ENCODE measurements at regions not wholly inside any gene's neighbourhood (a gene's known extent, or its start where the extent isn't known, plus 50 kb on each side); places are given as distances from the start of the nearest gene placed in this dataset.

DNA sequence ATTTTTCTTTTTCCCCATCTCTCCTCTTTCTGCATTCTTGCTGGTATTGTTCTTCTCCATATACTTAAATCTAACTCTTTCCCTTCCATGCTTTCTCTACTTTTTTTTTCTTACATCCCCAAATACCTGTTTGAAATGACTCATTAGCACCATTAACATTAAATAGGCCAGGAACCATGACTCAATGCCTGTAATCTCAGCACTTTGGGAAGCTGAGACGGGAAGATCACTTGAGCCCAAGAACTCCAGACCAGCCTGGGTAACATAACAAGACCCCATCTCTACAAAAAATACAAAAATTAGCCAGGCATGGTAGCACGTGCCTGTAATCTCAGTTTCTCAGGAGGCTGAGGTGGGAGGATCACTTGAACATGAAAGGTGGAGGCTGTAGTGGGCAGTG, 1026.8 kb downstream of the GATA3 start:
- TF ChIP-seq TCF4 (CRISPR knock-in tag; IDR thresholded peaks at IDR 0.05; ENCODE audit: borderline replicate concordance) = no peak
- no peak for TF ChIP-seq SNAI2 (CRISPR knock-in tag; IDR thresholded peaks at IDR 0.05)
- TF ChIP-seq, protein P1, sequence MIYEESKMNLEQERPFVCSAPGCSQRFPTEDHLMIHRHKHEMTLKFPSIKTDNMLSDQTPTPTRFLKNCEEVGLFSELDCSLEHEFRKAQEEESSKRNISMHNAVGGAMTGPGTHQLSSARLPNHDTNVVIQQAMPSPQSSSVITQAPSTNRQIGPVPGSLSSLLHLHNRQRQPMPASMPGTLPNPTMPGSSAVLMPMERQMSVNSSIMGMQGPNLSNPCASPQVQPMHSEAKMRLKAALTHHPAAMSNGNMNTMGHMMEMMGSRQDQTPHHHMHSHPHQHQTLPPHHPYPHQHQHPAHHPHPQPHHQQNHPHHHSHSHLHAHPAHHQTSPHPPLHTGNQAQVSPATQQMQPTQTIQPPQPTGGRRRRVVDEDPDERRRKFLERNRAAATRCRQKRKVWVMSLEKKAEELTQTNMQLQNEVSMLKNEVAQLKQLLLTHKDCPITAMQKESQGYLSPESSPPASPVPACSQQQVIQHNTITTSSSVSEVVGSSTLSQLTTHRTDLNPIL (CRISPR knock-in tag; IDR thresholded peaks at IDR 0.05; ENCODE audit: low read depth) = no peak
- TF ChIP-seq RARB (CRISPR knock-in tag; IDR thresholded peaks at IDR 0.05) = no peak
- no peak for TF ChIP-seq OSR1 (CRISPR knock-in tag; IDR thresholded peaks at IDR 0.05)
- no peak for TF ChIP-seq ESRRG (CRISPR knock-in tag; IDR thresholded peaks at IDR 0.05)
- TF ChIP-seq ZC3H10 (CRISPR knock-in tag; IDR thresholded peaks at IDR 0.05) = no peak
- TF ChIP-seq, protein P2, sequence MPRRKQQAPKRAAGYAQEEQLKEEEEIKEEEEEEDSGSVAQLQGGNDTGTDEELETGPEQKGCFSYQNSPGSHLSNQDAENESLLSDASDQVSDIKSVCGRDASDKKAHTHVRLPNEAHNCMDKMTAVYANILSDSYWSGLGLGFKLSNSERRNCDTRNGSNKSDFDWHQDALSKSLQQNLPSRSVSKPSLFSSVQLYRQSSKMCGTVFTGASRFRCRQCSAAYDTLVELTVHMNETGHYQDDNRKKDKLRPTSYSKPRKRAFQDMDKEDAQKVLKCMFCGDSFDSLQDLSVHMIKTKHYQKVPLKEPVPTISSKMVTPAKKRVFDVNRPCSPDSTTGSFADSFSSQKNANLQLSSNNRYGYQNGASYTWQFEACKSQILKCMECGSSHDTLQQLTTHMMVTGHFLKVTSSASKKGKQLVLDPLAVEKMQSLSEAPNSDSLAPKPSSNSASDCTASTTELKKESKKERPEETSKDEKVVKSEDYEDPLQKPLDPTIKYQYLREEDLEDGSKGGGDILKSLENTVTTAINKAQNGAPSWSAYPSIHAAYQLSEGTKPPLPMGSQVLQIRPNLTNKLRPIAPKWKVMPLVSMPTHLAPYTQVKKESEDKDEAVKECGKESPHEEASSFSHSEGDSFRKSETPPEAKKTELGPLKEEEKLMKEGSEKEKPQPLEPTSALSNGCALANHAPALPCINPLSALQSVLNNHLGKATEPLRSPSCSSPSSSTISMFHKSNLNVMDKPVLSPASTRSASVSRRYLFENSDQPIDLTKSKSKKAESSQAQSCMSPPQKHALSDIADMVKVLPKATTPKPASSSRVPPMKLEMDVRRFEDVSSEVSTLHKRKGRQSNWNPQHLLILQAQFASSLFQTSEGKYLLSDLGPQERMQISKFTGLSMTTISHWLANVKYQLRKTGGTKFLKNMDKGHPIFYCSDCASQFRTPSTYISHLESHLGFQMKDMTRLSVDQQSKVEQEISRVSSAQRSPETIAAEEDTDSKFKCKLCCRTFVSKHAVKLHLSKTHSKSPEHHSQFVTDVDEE (CRISPR knock-in tag; IDR thresholded peaks at IDR 0.05) = no peak
- no peak for TF ChIP-seq TOX (CRISPR knock-in tag; IDR thresholded peaks at IDR 0.05; ENCODE audit: borderline replicate concordance)
- no peak for TF ChIP-seq CSDC2 (CRISPR knock-in tag; IDR thresholded peaks at IDR 0.05)
- TF ChIP-seq, protein P3, sequence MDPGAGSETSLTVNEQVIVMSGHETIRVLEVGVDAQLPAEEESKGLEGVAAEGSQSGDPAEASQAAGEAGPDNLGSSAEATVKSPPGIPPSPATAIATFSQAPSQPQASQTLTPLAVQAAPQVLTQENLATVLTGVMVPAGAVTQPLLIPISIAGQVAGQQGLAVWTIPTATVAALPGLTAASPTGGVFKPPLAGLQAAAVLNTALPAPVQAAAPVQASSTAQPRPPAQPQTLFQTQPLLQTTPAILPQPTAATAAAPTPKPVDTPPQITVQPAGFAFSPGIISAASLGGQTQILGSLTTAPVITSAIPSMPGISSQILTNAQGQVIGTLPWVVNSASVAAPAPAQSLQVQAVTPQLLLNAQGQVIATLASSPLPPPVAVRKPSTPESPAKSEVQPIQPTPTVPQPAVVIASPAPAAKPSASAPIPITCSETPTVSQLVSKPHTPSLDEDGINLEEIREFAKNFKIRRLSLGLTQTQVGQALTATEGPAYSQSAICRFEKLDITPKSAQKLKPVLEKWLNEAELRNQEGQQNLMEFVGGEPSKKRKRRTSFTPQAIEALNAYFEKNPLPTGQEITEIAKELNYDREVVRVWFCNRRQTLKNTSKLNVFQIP (CRISPR knock-in tag; IDR thresholded peaks at IDR 0.05; ENCODE audit: borderline replicate concordance, low read depth) = no peak
- TF ChIP-seq ZNF565 (CRISPR knock-in tag; conservative IDR thresholded peaks at IDR 0.05; ENCODE audit: low read depth) = no peak
- no peak for TF ChIP-seq ISL1 (CRISPR knock-in tag; IDR thresholded peaks at IDR 0.05)
- no peak for TF ChIP-seq PPARA (CRISPR knock-in tag; IDR thresholded peaks at IDR 0.05; ENCODE audit: borderline replicate concordance)
- no peak for TF ChIP-seq ZNF8 (CRISPR knock-in tag; IDR thresholded peaks at IDR 0.05)
- TF ChIP-seq, protein P4, sequence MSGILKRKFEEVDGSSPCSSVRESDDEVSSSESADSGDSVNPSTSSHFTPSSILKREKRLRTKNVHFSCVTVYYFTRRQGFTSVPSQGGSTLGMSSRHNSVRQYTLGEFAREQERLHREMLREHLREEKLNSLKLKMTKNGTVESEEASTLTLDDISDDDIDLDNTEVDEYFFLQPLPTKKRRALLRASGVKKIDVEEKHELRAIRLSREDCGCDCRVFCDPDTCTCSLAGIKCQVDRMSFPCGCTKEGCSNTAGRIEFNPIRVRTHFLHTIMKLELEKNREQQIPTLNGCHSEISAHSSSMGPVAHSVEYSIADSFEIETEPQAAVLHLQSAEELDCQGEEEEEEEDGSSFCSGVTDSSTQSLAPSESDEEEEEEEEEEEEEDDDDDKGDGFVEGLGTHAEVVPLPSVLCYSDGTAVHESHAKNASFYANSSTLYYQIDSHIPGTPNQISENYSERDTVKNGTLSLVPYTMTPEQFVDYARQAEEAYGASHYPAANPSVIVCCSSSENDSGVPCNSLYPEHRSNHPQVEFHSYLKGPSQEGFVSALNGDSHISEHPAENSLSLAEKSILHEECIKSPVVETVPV (CRISPR knock-in tag; IDR thresholded peaks at IDR 0.05) = no peak
- no peak for ATAC-seq

DNA sequence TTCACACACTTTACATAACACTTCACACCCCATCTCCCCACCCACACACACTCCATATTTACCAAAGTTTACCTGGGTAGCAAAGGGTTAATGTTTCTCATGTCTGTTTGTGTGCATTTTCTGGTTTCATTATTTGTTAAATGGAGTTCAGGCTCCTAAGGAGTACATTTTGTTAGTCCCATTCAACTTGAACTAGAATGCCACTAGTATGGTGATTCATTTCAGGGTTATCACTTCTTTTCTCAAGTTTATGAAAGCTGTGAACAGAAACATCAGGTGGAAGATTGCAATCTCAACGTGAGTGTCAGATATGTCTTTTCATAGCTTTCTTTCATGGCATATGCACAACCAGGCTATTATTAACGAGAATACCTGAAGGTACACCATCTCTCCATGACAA, 1027.5 kb downstream of the GATA3 start:
- no peak for ATAC-seq
- TF ChIP-seq ZNF8 (CRISPR knock-in tag; IDR thresholded peaks at IDR 0.05) (no peak), TCF4 (CRISPR knock-in tag; IDR thresholded peaks at IDR 0.05; ENCODE audit: borderline replicate concordance) (no peak), CSDC2 (CRISPR knock-in tag; IDR thresholded peaks at IDR 0.05) (no peak), ESRRG (CRISPR knock-in tag; IDR thresholded peaks at IDR 0.05) (no peak), ZFP30 (CRISPR knock-in tag; IDR thresholded peaks at IDR 0.05) (no peak)
- TF ChIP-seq, protein P5, sequence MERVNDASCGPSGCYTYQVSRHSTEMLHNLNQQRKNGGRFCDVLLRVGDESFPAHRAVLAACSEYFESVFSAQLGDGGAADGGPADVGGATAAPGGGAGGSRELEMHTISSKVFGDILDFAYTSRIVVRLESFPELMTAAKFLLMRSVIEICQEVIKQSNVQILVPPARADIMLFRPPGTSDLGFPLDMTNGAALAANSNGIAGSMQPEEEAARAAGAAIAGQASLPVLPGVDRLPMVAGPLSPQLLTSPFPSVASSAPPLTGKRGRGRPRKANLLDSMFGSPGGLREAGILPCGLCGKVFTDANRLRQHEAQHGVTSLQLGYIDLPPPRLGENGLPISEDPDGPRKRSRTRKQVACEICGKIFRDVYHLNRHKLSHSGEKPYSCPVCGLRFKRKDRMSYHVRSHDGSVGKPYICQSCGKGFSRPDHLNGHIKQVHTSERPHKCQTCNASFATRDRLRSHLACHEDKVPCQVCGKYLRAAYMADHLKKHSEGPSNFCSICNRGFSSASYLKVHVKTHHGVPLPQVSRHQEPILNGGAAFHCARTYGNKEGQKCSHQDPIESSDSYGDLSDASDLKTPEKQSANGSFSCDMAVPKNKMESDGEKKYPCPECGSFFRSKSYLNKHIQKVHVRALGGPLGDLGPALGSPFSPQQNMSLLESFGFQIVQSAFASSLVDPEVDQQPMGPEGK (CRISPR knock-in tag; IDR thresholded peaks at IDR 0.05; ENCODE audit: borderline replicate concordance) = no peak
- TF ChIP-seq, protein P2 (CRISPR knock-in tag; IDR thresholded peaks at IDR 0.05) = no peak
